Hepatocyte (in vitro differentiated cells): ENCODE measurements at regions not wholly inside any gene's neighbourhood (a gene's known extent, or its start where the extent isn't known, plus 50 kb on each side); places are given as distances from the start of the nearest gene placed in this dataset.

Source experiments
- DNase-seq: peaks from one replicate; pipeline ENCODE4 v3.0.0-alpha.2; 2016; ENCODE audit warnings: low spot score
- H2AFZ ChIP-seq: fragments of 200-600 bp; sonication (generic); 2 replicates; pipeline ENCODE4 v1.6.0; 2016; ENCODE audit warnings: antibody characterized with exemption, mild to moderate bottlenecking
- H3K27ac ChIP-seq: fragments of 200-600 bp; sonication (generic); 2 replicates; pipeline ENCODE4 v1.5.1; 2016; ENCODE audit warnings: mild to moderate bottlenecking
- H3K27me3 ChIP-seq: fragments of 200-600 bp; sonication (generic); 2 replicates; pipeline ENCODE4 v1.6.1; 2016
- H3K36me3 ChIP-seq: fragments of 200-600 bp; sonication (generic); replicated peaks from 2 replicates; pipeline ENCODE4 v1.5.1; 2016; ENCODE audit warnings: low read depth; ENCODE audit not compliant: insufficient read depth
- H3K4me1 ChIP-seq: fragments of 200-600 bp; sonication (generic); 2 replicates; pipeline ENCODE4 v1.5.1; 2016; ENCODE audit warnings: mild to moderate bottlenecking, moderate library complexity; ENCODE audit not compliant: insufficient read depth
- H3K4me2 ChIP-seq: fragments of 200-600 bp; sonication (generic); 2 replicates; pipeline ENCODE4 v1.6.0; 2016
- H3K4me3 ChIP-seq: fragments of 200-600 bp; sonication (generic); 2 replicates; pipeline ENCODE4 v1.5.1; 2016; ENCODE audit warnings: mild to moderate bottlenecking
- H3K79me2 ChIP-seq: fragments of 200-600 bp; sonication (generic); 2 replicates; pipeline ENCODE4 v1.6.0; 2017; ENCODE audit warnings: mild to moderate bottlenecking
- H3K9me2 ChIP-seq: fragments of 200-600 bp; sonication (generic); replicated peaks from 2 replicates; pipeline ENCODE4 v1.6.0; 2017; ENCODE audit warnings: mild to moderate bottlenecking; ENCODE audit not compliant: insufficient read depth
- H3K9me3 ChIP-seq: fragments of 200-600 bp; sonication (generic); 2 replicates; pipeline ENCODE4 v1.5.1; 2016; ENCODE audit warnings: low read depth, mild to moderate bottlenecking
- H4K20me1 ChIP-seq: fragments of 200-600 bp; sonication (generic); 2 replicates; pipeline ENCODE4 v1.6.0; 2016; ENCODE audit warnings: mild to moderate bottlenecking; ENCODE audit not compliant: insufficient read depth, poor library complexity, severe bottlenecking
- EZH2 ChIP-seq: fragments of 200-600 bp; sonication (generic); IDR thresholded peaks from 2 replicates; pipeline ENCODE4 v1.6.1; 2016; ENCODE audit warnings: antibody characterized with exemption, mild to moderate bottlenecking, borderline replicate concordance
- EZH2phosphoT487 ChIP-seq: fragments of 200-600 bp; sonication (generic); IDR thresholded peaks from one replicate; pipeline ENCODE4 v1.6.1; 2018; ENCODE audit warnings: antibody characterized with exemption, mild to moderate bottlenecking, low read depth, moderate library complexity; ENCODE audit not compliant: unreplicated experiment, severe bottlenecking
- WGBS: methylation state at CpG from one replicate; pipeline ENCODE4 v1.1.6; 2016; ENCODE audit warnings: low lambda C conversion rate; ENCODE audit errors: missing lambda C conversion rate; 5-methylcytosine and 5-hydroxymethylcytosine counted together
- TF ChIP-seq, protein P1 (sequence below): fragments of 200-600 bp; sonication (generic); IDR thresholded peaks from 2 replicates; pipeline ENCODE4 v1.5.1; 2016; ENCODE audit warnings: antibody characterized with exemption, mild to moderate bottlenecking; ENCODE audit not compliant: poor library complexity

DNA sequence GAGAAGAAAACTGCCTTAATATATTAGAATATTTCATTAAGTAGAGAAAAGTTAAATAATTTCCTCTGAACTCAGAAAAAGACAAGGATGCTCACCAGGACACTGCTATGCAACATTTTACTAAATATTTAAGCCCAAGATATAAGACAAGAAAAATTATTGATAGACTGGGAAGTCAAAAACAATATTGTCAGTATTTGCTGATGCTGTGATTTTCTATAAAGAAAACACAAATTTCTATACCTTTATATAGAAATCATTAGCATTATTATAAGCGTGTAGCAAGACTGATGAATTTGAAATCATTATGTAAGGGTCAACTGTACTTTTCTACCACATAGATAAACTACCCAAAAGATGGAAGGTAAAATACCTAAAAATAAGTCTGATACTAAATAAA, 451.0 kb downstream of the RNF144A start:
- Histone ChIP-seq H3K27me3 (no peaks in the 10 kb centered on the region), H3K9me3 (no peaks in the 10 kb centered on the region), H3K27ac (no peak overlapping the region), H3K9me2 (no peaks in the 10 kb centered on the region), H3K4me2 (no peak overlapping the region), H2AFZ (no peak overlapping the region), H4K20me1 (no peaks in the 10 kb centered on the region), H3K36me3 (no peaks in the 10 kb centered on the region), H3K79me2 (no peaks in the 10 kb centered on the region), H3K4me1 (no peaks in the 10 kb centered on the region), H3K4me3 (no peak overlapping the region)
- TF ChIP-seq EZH2: no peak
- TF ChIP-seq EZH2phosphoT487: no peak
- TF ChIP-seq, protein P1, sequence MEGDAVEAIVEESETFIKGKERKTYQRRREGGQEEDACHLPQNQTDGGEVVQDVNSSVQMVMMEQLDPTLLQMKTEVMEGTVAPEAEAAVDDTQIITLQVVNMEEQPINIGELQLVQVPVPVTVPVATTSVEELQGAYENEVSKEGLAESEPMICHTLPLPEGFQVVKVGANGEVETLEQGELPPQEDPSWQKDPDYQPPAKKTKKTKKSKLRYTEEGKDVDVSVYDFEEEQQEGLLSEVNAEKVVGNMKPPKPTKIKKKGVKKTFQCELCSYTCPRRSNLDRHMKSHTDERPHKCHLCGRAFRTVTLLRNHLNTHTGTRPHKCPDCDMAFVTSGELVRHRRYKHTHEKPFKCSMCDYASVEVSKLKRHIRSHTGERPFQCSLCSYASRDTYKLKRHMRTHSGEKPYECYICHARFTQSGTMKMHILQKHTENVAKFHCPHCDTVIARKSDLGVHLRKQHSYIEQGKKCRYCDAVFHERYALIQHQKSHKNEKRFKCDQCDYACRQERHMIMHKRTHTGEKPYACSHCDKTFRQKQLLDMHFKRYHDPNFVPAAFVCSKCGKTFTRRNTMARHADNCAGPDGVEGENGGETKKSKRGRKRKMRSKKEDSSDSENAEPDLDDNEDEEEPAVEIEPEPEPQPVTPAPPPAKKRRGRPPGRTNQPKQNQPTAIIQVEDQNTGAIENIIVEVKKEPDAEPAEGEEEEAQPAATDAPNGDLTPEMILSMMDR: no peak
- 89% methylated on average over 1 of the region's 1 CpG for WGBS
- DNase-seq: no peak

DNA sequence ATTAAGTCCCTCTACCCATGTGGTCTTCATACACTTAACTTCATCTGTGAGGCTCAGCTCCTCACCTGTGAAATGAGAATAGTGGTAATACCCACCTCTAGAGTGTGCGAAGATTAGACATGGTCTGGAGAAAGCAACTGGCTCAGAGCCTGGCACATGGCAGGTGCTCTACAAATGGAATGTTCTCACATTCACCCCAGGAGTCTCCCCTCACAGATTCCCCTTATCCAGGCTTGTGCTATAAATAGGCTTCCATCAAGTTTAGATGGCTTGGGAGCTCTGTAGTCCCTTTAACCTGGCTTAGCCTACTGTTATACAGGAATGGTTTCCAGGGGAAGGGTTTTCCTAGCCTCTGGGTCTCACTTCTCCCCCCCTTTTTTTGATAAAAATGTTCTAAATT, 455.9 kb downstream of the RNF144A start:
- H3K4me2 ChIP-seq: no peak overlapping the region
- no peak overlapping the region for H3K4me3 ChIP-seq
- H3K4me1 ChIP-seq: peaks cover 9% of the 10 kb centered on the region
- no peaks in the 10 kb centered on the region for H3K36me3 ChIP-seq
- no peaks in the 10 kb centered on the region for H3K9me3 ChIP-seq
- H4K20me1 ChIP-seq: no peaks in the 10 kb centered on the region
- no peak overlapping the region for H2AFZ ChIP-seq
- TF ChIP-seq EZH2phosphoT487: no peak
- TF ChIP-seq EZH2: no peak
- TF ChIP-seq, protein P1: no peak
- H3K9me2 ChIP-seq: no peaks in the 10 kb centered on the region
- DNase-seq: no peak
- H3K27ac ChIP-seq: no peak overlapping the region
- WGBS: 92% methylated on average over 1 of the region's 1 CpG
- no peaks in the 10 kb centered on the region for H3K27me3 ChIP-seq
- H3K79me2 ChIP-seq: no peaks in the 10 kb centered on the region

DNA sequence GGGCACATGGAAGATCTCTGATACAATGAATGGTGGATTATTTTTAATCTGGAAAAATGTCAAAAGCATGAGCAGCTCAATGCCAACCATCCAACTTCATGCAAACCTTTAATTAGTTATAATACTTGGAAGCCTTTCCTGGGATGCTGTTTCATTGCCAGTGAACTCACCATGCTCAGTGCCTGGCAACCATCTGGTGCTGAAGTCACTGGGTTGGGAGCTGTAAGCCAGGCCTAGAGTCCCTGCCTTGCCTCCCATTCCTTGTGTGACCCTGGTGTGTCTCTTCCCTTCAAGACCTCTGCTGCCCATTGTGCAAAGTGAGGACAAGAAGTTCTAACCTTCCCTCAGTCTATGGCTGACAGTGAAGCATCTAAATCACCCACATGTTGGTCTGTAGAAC, 458.7 kb downstream of the RNF144A start:
- no peak overlapping the region for H2AFZ ChIP-seq
- H3K27ac ChIP-seq: no peak overlapping the region
- no peaks in the 10 kb centered on the region for H3K27me3 ChIP-seq
- peaks cover 11% of the 10 kb centered on the region for H3K4me1 ChIP-seq
- H3K36me3 ChIP-seq: no peaks in the 10 kb centered on the region
- no peaks in the 10 kb centered on the region for H3K9me3 ChIP-seq
- TF ChIP-seq EZH2phosphoT487 (no peak), EZH2 (no peak)
- TF ChIP-seq, protein P1: no peak
- H3K4me3 ChIP-seq: no peak overlapping the region
- H3K79me2 ChIP-seq: no peaks in the 10 kb centered on the region
- H3K4me2 ChIP-seq: no peak overlapping the region
- no peak for DNase-seq
- H4K20me1 ChIP-seq: no peaks in the 10 kb centered on the region
- H3K9me2 ChIP-seq: no peaks in the 10 kb centered on the region

DNA sequence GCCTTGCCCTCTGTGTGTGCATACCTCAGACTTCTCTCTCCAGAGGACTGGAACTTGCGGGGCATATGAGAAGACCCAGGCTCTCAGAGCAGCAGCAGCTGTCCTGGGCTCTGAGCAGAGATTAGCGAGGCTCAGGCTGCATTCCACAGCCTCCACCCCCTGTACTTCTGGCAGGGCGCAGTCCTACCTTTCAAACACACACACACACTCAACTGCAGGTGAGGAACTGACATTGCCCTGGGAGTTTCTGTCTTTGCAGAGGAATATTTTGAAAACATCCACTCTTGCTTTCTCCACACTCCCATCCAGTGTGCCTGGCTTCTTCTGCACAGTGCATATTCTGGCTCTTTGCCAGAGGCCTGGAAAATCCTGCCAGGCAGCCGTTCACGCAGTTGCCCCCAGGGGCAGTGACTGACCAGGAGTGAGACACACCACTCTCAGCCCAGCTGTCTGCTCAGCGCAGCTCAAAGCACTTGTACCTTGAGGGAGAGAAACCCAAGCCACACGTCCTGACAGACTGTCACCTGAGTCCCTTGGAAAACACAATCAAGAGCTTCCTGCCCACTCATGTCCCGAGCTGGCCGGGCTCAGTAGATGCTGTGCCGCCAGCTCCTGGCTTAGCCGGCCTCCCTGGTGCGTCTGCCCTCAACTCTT, 460.8 kb downstream of the RNF144A start:
- WGBS: 46% methylated on average over 12 of the region's 12 CpGs
- no peak overlapping the region for H2AFZ ChIP-seq

More for the DNA sequence above, 460.8 kb downstream of the RNF144A start:
- H3K9me2 ChIP-seq: no peaks in the 10 kb centered on the region
- H3K36me3 ChIP-seq: no peaks in the 10 kb centered on the region
- no peak overlapping the region for H3K27ac ChIP-seq
- H3K27me3 ChIP-seq: no peaks in the 10 kb centered on the region
- H3K4me2 ChIP-seq: no peak overlapping the region
- H3K9me3 ChIP-seq: no peaks in the 10 kb centered on the region
- H4K20me1 ChIP-seq: no peaks in the 10 kb centered on the region
- H3K79me2 ChIP-seq: no peaks in the 10 kb centered on the region
- no peak for TF ChIP-seq EZH2
- TF ChIP-seq, protein P1: peak; percentile 37
- no peak overlapping the region for H3K4me3 ChIP-seq
- peak; percentile 79 for DNase-seq
- peaks cover 11% of the 10 kb centered on the region for H3K4me1 ChIP-seq
